Loucy (cell line): ENCODE measurements at regions not wholly inside any gene's neighbourhood (a gene's known extent, or its start where the extent isn't known, plus 50 kb on each side); places are given as distances from the start of the nearest gene placed in this dataset.
"Not testable (repeated sequence)": the region's sequence is repeated elsewhere in the genome, so short reads cannot be mapped to it uniquely, and the experiment has no call there.

ENCODE experiments used
- CTCF ChIP-seq: fragments of 200-600 bp; sonication (generic); conservative IDR thresholded peaks from 2 replicates; pipeline ENCODE4 v1.5.1; 2014; ENCODE audit warnings: mild to moderate bottlenecking, antibody characterized with exemption, low read length
- EZH2phosphoT487 ChIP-seq: fragments of 200-600 bp; IDR thresholded peaks from 2 replicates; pipeline ENCODE4 v1.6.1; 2018; ENCODE audit warnings: antibody characterized with exemption, mild to moderate bottlenecking, moderate library complexity, borderline replicate concordance

DNA sequence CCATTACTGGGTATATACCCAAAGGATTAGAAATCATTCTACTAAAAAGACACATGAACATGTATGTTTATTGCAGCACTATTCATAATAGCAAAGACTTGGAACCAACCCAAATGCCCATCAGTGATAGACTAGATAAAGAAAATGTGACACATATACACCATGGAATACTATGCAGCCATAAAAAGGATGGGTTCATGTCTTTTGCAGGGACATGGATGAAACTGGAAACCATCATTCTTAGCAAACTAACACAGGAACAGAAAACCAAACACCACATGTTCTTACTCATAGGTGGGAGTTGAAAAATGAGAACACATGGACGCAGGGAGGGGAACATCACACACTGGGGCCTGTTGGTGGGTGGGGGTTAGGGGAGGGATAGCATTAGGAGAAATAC, 92.9 kb upstream of the ZNF648 start:
- TF ChIP-seq CTCF, EZH2phosphoT487: not testable (repeated sequence)
